ENCODE measurements at regions not wholly inside any gene's neighbourhood (a gene's known extent, or its start where the extent isn't known, plus 50 kb on each side); places are given as distances from the start of the nearest gene placed in this dataset.

DNA sequence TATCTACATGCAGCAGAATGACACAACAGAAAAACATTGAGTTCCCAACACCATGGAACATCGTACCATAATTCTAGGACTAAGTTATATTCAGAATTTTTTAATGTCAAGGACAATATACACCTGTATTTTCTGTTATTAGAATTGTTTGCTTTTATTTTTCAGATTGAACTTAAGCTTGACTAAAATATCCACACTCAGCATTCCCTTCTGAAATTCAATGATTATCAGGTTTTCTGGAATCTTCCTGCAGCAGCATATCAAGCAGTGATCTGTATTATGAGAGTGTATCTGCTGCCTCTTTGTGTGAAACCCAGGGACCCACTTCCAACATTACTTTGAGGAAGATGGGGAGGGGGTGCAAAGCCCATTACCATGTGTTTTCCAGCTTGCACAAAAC is 578.6 kb upstream of the JAG1 start:
- DNase-seq (ENCODE audit: low spot score) = no peak

DNA sequence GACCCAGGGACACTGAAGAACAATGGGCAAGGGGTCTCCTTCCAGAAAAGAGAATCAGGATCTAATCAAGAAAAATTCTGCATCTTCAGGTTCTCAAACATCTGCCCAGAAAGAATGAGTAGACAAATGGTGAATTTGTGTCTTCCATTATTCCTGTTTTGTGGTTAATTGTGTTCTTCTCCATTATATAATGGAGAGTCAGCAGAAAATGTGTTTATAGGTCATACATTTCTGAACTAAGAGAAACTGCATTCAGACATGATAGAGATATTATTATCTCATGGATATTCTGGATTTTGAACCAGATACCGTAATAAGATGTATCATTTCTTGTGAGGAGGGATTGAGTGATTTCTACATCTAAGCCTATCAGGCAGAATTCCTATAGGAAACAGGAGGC is 581.7 kb upstream of the JAG1 start:
- DNase-seq (ENCODE audit: low spot score) = no peak

DNA sequence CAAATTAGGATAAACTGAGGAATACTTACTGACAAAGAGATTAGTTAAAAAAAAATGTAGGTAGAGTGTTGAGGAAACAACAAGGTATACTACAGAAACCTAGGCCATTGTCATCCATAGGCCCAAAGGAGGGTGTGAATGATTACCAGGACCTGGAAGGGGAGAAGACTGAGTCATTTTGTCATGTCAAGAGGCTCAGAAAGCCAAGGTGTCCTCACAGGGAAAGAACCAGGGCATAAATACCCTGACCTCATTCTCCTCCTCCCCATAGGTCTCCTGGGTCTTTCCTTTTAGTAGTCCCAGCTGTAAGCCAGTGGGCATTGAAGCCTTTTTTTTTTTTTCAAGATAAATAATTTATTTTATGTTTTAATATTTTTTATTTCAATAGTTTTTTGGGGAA is 582.1 kb upstream of the JAG1 start:
- no peak for DNase-seq (ENCODE audit: low spot score)

DNA sequence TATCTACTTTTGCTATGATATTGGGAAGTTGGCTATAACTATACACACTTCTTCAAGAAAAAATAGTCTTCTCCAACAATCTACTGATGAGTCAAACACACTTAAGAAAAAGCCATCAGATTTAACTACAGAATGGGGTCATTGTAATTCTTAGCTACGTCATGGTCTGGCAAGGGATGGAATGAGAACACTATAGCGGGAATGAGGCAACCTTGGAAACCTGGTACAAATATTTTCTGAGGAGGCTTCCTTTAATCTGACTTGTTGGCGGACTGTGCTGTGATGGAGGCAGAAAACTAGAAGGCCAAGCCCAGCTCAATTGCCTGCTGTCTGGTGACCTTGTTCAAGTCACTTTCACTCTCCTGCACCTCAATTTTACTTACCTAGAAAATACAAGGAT is 586.8 kb upstream of the JAG1 start:
- no peak for DNase-seq (ENCODE audit: low spot score)

DNA sequence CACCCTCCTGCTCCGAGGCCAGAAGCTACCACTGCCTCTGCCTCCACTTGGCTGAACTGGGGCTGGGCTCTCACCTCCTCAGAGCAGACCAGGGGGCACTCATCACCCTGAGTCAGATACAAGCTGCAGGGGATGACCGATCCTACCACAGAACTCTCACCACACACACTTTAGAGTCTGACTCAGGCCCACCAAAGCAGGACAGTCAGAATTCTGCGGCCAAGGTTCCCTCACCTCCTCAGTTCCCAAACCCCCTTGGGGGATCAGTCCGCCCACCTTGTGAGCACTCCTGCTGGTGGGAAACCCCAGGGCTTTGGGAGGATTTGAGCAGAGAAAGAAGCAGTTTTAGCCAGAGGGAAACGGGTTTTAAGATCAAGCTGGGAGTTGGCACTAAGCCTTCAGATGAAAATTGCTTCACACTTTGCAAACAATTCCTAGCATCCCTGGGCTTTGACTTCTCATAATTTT is 587.8 kb upstream of the JAG1 start:
- DNase-seq (ENCODE audit: low spot score) = peak; percentile 50

DNA sequence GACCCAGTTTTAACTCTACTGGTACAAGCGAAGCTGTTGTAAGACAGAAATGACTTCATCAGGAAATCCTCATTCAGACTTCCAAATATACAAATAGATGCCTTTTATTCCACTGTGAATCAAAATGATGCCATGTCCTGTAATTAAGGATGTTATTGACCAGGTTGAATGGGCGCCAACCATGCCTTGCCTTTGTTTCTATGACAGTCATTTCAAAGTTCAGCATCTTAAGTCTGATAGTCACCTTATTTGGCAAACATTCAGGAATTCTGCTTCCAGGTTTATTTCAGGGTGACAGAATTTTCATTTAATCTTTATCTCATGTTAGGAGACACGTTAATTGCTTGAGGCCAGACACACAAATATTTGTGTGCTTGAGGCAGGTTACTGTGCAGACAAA is 592.8 kb upstream of the JAG1 start:
- DNase-seq (ENCODE audit: low spot score) = no peak

DNA sequence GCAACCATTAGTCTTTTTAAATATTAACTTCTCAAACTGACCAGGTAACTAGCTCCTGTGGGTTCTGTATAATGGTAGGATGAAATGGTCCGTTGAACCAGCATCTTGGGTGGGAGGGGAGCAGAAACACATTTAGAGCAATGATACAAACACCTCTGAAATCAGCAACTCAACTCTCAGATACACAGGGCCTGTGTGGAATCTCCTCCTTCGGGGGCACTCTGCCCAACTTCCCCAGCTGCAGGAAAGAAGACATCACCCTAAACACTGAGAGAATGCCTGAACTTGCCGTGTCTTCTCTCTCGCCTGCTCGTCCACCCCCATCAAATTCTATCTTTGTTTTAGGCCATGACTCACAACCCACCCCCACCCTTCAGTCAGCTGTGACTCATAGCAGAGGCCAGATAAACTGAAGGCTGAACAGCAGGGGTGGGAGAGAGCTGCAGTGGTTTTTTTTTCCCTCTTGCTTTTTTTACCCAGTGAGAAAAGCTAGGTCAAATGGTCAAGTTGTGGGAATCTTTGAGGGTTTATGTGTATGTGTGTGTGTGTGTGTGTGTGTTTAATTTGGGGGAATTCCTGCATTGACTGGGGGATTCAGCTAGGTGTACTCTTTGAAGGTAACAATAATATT is 593.4 kb upstream of the JAG1 start:
- peak; percentile 92 for DNase-seq (ENCODE audit: low spot score)

DNA sequence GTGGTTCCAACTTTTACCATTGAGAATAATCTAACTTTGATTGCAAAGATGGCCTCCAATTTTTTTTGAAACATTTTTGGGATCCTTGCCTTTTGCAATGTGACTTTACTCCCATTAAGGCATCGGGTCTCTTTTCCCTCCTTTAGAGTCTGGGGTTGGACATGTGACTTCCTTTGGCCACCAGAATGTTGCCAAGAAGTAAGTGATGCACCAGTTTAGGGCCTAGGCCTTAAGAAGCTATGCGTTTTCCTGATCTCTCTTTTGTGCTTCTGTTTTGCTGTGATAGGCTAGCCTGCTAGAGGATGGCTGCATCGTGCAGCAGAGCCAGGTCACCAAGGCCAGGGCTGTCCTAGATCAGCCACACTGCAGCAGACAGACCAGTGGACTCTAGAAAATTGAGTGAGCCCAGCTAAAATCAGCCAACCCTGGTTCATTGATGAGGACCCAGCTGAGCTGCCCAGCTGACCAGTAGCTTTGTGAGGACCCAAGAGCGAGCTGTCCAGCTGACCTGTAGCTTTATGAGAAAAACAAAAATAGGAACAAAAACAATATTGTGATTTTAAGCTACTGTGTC is 594.0 kb upstream of the JAG1 start:
- no peak for DNase-seq (ENCODE audit: low spot score)

DNA sequence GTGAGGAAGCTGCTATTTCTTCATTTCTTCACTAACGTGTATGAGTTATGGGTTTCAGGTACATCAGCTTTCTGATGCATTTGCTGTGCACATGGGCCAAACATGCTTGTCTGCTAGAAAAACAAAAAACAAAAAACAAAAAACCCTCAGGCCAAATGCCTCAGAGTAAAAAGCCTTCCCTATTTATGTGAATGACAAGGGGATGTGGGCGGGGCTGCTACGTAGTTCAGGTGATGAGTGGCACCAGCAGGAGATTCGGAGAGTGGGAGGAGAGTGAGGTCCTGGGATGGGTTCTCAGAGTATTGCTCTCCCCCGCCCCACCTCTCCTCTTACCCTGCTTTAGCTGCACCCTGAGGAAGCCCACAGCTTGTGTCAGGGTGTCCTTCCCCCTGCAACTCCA is 596.8 kb upstream of the JAG1 start:
- no peak for DNase-seq (ENCODE audit: low spot score)

DNA sequence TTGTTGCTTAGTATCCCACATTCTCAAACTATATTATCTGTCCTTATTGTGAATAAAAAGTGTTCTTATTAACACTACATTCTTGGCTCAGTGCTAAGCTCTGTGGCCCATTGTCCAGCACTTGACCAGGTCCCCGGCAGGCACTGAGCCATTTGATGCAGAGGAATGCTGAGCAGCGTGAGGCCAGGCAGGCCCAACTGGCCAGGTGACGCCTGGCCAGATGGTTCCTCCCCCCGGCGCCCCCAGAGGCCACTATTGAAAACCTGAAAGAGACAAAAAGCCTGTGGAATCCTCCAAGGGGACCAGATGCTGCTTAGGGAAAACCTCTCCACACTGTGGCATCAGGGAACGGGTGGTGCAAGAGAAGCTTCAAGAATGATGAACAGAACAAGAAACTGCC is 597.5 kb upstream of the JAG1 start:
- no peak for DNase-seq (ENCODE audit: low spot score)

DNA sequence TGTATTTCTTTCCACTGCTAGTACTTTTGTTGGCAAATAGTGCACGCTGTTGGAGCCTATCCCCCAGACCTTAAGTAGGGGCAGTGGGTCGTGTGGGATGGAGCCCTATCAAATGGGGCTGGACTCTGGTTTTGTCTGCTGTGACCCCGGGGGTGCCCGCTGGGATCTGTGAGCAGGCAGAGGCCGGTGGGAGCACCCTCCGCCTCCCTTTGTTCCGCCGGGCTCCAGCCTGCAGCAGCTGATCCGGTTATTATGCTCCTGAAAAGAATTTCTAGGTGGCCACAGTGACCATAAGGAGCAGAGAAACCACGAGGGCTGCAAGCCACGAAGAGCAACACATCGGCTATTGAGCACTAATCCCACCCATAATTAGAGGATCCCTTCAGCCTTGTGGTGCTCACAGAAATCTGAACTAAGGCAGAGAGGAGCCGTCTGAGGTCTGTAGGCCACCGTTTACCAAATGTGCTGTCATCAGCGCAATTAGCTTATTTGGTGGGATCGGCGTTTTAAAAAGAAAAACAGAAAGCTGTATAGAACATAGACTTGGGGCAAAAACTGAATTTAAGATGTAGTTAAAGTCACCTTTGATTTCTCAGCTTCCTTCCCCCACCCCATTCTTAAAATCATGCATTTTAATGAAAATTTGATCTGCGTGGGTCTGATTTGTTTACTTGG is 598.3 kb upstream of the JAG1 start:
- DNase-seq (ENCODE audit: low spot score) = no peak

DNA sequence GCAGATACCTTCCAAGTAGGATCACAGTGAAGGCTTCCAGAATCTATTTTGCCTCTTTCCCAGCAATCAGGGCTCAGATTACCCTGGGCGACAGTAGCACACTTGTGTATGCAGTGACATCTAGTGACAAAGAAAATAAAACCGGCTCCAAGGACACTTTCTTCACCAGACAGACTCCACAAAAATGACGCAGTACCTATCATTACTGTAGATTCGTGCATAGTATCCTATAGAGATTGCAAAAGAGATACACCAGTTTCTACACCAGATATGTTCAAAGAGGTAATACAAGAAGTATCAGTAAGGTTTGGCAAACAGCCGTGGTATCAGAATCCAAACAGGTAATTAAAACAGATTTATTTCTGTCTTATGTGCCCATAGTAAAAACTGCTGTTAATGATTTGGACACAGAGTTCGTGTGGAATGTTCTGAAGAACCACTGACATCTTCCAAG is 600.4 kb upstream of the JAG1 start:
- DNase-seq (ENCODE audit: low spot score) = peak; percentile 80

DNA sequence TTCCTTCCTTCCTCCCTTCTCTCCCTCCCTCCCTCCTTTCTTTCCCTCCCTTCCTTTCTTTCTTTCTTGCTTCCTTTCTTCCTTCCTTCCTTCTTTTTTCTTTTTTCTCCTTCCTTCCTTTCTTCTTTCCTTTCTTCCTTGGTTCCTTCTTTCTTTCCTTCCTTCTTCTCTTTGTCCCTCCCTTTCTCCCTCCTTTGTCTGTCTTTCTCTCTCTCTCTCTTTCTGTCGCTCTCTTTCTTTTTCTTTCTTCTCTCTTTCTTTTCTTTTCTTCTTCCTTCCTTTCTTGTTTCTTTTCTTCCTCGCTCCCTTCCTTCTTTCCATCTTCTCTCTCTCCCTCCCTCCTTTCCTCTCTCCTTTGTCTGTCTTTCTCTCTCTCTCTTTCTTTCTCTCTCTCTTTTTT is 601.9 kb upstream of the JAG1 start:
- DNase-seq (ENCODE audit: low spot score) = no peak

DNA sequence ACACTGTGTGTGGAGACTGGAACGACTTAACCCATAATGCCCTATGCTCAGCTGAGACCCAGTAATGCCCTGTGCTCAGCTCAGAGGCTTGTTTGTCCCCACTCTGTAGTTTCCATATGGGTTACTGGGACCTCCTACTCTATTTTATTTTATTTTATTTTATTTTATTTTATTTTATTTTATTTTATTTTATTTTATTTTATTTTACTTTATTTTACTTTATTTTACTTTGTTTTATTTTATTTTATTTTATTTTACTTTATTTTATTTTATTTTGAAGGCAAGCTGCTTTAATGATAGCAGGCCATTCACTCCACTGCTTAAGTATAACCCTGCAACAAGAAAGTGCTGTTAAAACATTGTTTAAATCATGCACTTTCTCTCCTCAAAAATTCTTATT is 603.4 kb upstream of the JAG1 start:
- no peak for DNase-seq (ENCODE audit: low spot score)

DNA sequence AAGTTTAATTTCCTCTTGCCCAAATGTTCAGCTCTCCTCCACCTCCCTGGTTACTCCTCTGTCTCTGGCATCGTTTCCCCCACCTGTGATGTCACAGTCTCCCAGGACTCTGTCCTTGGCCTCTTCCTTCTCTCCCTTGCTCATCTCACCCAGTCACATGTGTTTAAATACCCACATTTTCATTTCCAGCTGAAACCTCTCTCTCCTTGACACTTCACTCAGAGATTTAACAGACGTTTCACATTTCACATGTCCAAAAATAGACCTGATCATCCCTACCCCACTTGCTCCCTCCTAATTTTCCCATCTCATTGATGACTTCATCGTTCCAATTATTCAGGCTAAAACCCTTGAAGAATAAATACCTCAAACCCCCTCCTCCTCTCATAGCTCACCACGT is 604.1 kb upstream of the JAG1 start:
- no peak for DNase-seq (ENCODE audit: low spot score)

DNA sequence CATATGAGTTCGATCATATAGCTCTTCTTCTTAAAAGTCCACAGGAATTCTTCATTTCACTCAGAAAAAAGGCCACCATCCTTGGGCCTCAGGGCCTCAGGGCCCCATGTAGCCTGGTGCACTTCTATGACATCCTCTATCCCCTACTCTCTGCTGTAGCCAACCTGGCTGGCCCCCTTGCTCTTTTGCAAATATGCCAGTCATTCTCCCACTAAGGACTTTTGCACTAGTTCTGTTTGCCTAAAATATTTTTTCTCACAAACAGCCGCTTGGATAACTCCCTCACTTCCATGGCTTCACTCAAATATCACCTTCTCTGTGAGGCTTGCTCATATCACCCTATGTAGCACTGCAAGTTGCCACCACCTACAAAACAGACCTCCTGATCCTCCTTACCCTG is 604.7 kb upstream of the JAG1 start:
- no peak for DNase-seq (ENCODE audit: low spot score)

DNA sequence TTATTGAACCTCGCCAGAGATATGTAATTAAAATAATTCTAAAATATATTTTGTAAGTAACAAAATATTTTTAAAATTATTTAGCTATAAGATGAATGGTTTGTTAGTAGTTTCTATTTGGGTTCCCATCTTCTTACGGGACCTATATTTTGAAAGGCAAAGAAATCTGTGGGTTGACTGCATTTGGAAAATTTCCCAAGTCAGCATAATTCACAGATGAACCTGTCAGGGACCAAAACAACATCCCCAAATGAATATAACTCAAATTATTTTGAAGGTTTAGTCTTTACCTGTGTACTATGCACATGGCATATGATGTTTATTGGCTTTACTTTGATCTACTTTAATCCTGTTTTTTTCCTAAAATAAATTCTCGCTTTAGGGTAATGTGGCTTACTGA is 607.4 kb upstream of the JAG1 start:
- DNase-seq (ENCODE audit: low spot score) = no peak

DNA sequence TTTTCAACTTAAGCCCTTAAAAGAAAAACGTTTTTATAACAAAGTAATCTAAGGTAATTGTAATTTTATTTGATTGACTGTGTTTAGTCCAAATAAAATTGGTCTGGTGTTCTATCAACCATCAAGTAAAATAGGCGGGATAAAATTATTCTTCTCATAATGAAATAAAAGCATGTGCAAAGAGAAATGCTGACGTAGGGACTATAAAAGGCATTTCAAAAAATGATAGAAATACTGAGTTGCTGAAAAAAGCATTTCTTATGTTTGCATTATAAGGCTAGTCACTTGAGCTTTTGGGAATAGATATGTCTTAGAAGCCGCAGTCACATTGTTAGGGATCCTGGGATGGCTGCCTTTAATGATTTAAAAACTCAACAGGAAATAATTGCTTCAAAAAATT is 608.0 kb upstream of the JAG1 start:
- DNase-seq (ENCODE audit: low spot score) = no peak

DNA sequence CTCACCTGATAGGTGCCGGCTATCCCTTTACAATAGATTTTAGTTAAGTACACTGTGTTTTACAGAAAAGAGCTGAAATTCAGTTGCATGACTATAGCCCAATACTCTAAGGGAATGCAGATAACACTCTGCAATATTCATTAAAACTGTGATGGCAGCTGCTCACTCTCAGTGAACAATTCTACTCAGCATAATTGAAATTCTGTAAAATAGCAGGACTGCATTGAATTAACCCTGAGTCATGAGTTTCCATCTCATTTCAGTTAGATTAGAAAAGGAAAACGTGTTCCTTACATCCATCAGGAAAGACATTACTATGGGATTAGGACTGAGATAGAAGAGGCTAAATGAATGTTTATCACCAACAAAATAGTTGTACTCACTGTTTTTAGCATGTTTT is 613.3 kb upstream of the JAG1 start:
- no peak for DNase-seq (ENCODE audit: low spot score)

DNA sequence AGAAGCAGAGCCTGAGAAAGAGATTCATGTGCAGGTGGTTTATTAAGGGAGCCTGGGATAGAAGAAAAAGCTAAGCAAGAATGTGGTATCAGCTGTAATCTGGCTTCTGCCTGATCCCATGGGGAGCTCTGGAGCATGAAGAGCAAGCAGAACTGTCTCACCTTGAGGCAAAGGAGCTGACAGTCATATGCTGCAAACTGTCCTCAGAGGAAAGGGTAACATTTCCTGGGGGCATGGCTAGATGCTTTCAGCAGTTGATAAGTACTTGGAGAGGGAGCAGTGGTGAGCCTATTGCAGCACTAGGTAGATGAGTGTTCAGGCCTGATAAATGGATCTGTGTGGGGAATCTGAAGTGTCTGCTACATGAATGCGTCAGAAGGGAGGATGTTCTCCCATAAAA is 621.5 kb upstream of the BTBD3 start:
- no peak for DNase-seq (ENCODE audit: low spot score)

DNA sequence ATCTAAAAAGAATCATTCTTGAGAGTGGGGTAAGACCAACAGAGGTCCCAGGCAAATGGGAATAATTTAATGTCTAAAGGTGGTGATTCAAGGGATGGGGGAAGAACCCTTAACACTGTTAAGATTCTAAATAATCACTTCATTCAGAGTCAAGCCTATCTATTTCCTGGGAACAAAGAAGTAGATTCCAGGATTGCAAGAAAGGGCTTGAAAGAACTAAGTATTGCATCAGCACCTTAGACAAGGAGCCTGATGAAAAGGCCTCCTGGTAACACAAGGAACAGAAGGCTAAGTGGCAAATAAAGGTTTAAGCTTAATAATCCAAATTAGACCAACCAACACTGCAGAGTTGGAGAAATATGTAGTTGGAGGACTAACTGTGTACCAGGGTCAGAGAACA is 620.7 kb upstream of the BTBD3 start:
- no peak for DNase-seq (ENCODE audit: low spot score)

DNA sequence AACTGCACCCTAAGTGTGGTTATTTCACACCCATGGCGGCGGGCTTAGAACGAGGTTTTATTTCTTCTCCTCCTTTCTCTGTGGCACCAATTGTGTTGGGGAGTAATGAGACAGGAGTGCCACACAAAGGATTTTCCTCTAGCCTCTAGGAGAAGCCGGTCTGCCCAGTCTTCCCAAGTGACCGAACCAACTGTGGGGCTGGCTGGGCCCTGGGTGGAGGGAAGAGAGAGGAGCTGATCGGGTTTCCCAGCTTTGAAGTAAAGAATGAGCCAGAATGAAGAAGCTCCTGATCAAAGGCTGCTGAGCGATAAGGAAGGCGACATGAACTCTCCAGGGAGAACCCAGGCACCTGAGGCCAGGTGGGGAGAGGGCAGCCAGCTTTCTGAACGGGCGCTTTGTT is 616.0 kb upstream of the BTBD3 start:
- no peak for DNase-seq (ENCODE audit: low spot score)

DNA sequence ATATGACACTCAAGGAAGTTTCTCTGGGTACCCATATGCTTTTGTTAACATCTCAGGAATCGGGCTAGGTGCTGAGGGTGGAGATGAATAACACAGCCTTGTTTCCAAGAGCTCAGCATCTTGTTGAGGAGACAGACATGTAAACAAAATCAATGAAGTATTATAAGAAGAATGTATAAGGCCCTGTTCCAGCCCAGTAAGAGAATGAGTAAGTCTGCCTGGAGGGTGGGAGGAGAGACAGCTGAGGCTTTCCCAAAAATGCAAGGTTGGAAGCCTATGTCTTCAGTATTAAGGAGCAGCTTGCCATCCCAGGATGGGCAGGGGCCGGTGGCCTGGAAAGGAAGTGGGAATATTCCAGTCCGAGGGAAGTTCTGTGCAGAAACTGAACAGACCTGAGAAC is 615.3 kb upstream of the BTBD3 start:
- DNase-seq (ENCODE audit: low spot score) = peak; percentile 2

DNA sequence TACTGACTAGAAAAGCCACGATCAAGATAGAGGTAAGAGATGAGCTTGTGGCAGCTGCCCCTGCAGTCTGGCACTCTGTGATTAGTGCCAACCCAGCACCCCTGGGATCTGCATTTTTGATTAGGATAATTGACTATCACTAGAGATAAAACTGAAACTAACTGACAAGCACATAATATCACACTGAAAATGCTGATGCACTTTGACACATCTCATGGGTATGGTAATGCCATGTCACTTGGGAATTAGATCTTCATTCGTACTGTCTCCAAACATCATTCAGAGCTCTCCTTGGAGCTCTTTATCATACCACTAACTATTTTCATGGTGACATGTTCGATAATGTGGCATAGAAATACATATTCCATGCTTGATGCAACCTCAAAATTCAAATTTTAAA is 612.9 kb upstream of the BTBD3 start:
- DNase-seq (ENCODE audit: low spot score) = no peak

All from hepatic stellate cell (primary cell).